Upper lobe of left lung (tissue), 6 donors: ENCODE measurements at regions not wholly inside any gene's neighbourhood (a gene's known extent, or its start where the extent isn't known, plus 50 kb on each side); places are given as distances from the start of the nearest gene placed in this dataset.

ENCODE experiments used
- ATAC-seq, 2 donors: fragments of 200-7000 bp; cut with Tn5 transposase; one replicate each; pipeline ENCODE4 v1.9.1; 2022; ENCODE audit warnings: mild to moderate bottlenecking in 2 of 2, moderate library complexity in 2 of 2; ENCODE audit not compliant: low FRiP score in 2 of 2
- DNase-seq, 2 donors: peaks; one replicate each; pipeline ENCODE4 v3.0.0-alpha.2; 2019 to 2020
- H3K27ac ChIP-seq, 4 donors: fragments of 200-600 bp; sonication (generic); one replicate each; pipeline ENCODE4 v1.5.1; 2016 to 2019
- H3K27me3 ChIP-seq, 4 donors: fragments of 200-600 bp; sonication (generic); one replicate each; pipeline ENCODE4 v1.5.1; 2017 to 2019
- H3K36me3 ChIP-seq, 4 donors: fragments of 200-600 bp; sonication (generic); one replicate each; pipeline ENCODE4 v1.5.1; 2016 to 2019
- H3K4me1 ChIP-seq, 4 donors: fragments of 200-600 bp; sonication (generic); one replicate each; pipeline ENCODE4 v1.5.1; 2018 to 2019
- H3K4me3 ChIP-seq, 4 donors: fragments of 200-600 bp; sonication (generic); one replicate each; pipeline ENCODE4 v1.5.1; 2017 to 2019; ENCODE audit warnings: mild to moderate bottlenecking in 2 of 4, moderate library complexity in 1 of 4
- H3K9me3 ChIP-seq, 4 donors: fragments of 200-600 bp; sonication (generic); one replicate each; pipeline ENCODE4 v1.5.1; 2018 to 2019
- EP300 ChIP-seq, 4 donors: sonication (generic); formaldehyde crosslinking; IDR thresholded peaks; one replicate each; pipeline ENCODE4 v1.5.1; 2017; ENCODE audit warnings: antibody characterized with exemption in 4 of 4, control low read depth in 2 of 4
- POLR2A ChIP-seq, 4 donors: fragments of 450-650 bp; IDR thresholded peaks; one replicate each; pipeline ENCODE4 v1.5.1; 2016 to 2017; ENCODE audit warnings: antibody characterized with exemption in 4 of 4, mild to moderate bottlenecking in 2 of 4
- POLR2AphosphoS5 ChIP-seq, 2 donors: sonication (generic); formaldehyde crosslinking; IDR thresholded peaks; one replicate each; pipeline ENCODE4 v1.5.1; 2017; ENCODE audit warnings: antibody characterized with exemption in 2 of 2
- WGBS, 2 donors: methylation state at CpG; one replicate each; pipeline ENCODE4 v1.1.5; 2017 to 2018; 5-methylcytosine and 5-hydroxymethylcytosine counted together
- TF ChIP-seq, protein P1 (sequence below), 6 experiments: fragments of 450-650 bp in 4 of 6; fragments of 200-600 bp in 2 of 6; sonication (generic) in 2 of 6; IDR thresholded peaks; one replicate each; pipeline ENCODE4 v1.5.1; 2016 to 2019; ENCODE audit warnings: antibody characterized with exemption in 6 of 6
- donor health status: DM: no; HTN: no; CAD: no; lungs with moderate emphysema.
- donor health status: DM: no; HTN: yes; CAD: no; lungs with severe emphysema.

DNA sequence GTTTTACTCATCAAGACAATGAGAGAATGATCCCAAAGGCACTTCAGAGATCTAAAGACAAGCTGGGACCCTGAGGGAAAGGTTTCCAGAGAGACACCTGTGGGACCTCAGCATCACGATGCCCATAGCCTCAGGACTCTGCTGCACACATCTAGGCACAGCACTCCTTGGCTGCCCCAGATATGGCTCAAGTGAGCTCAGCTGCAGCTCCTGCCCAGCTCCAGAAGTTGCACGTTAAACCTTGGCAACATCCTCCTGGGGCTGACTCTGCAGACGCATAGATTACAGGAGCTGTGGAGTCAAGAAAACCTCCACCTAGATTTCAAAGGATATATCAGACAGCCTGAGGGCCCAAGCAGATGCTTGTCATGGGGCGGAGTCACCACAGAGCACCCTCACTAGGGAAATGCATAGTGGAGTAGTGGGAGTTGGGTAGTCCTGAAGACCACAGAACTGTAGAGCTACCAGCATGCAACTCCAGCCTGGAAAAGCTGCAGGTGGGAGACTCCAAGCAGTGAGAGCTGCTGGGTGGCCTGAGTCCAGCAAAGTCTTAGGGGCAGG is 582.0 kb downstream of the CDH11 start:
- H3K36me3 ChIP-seq, result no peaks in the 10 kb centered on the region
- WGBS, 2 donors, result 89 to 91% methylated on average over 3 to 4 of the region's 4 CpGs
- H3K27ac ChIP-seq, result no peak overlapping the region
- no peak for ATAC-seq
- H3K27me3 ChIP-seq, result no peaks in the 10 kb centered on the region
- H3K9me3 ChIP-seq, result no peaks in the 10 kb centered on the region
- no peak for DNase-seq
- no peaks in the 10 kb centered on the region for H3K4me1 ChIP-seq
- TF ChIP-seq EP300 (IDR thresholded peaks at IDR 0.05), result no peak
- TF ChIP-seq, protein P1, sequence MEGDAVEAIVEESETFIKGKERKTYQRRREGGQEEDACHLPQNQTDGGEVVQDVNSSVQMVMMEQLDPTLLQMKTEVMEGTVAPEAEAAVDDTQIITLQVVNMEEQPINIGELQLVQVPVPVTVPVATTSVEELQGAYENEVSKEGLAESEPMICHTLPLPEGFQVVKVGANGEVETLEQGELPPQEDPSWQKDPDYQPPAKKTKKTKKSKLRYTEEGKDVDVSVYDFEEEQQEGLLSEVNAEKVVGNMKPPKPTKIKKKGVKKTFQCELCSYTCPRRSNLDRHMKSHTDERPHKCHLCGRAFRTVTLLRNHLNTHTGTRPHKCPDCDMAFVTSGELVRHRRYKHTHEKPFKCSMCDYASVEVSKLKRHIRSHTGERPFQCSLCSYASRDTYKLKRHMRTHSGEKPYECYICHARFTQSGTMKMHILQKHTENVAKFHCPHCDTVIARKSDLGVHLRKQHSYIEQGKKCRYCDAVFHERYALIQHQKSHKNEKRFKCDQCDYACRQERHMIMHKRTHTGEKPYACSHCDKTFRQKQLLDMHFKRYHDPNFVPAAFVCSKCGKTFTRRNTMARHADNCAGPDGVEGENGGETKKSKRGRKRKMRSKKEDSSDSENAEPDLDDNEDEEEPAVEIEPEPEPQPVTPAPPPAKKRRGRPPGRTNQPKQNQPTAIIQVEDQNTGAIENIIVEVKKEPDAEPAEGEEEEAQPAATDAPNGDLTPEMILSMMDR (IDR thresholded peaks at IDR 0.05), result no peak
- no peak for TF ChIP-seq POLR2A (IDR thresholded peaks at IDR 0.05)
- TF ChIP-seq POLR2AphosphoS5 (IDR thresholded peaks at IDR 0.05), result no peak
- H3K4me3 ChIP-seq, result no peak overlapping the region

DNA sequence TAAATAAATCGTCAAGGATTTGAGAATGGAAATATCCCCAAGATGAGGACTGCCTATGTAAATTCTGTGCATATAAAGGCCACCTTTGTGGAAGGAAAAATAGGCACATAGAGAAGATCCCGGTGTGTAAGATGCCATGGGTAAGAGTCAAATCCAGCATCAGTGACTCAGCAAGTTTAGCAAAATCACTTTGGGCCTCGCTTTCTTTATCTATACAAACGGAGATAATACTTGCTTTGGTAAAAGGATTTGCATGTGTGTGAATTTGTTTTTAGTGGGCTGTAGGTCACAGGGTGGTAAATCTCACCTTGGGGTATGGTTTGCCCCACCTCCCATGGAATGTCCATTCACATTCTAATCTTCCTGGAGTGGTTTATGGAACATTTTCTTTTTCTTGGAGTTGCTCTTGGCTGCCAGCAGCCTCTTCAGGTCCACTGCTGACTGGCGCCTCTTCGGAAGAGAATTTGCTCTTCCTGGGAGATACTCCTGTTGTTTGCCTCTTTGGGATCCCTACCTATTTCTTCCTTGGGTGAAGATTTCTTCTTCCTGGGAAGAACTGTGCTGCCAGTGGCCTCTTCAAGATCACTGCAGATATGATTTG is 587.6 kb downstream of the CDH11 start:
- no peaks in the 10 kb centered on the region for H3K4me1 ChIP-seq
- DNase-seq, result no peak
- no peaks in the 10 kb centered on the region for H3K36me3 ChIP-seq
- no peak overlapping the region for H3K4me3 ChIP-seq
- no peak for ATAC-seq
- WGBS, 2 donors, result 84 to 85% methylated on average over 6 of the region's 6 CpGs
- no peak for TF ChIP-seq EP300 (IDR thresholded peaks at IDR 0.05)
- no peak for TF ChIP-seq POLR2A (IDR thresholded peaks at IDR 0.05)
- no peak for TF ChIP-seq POLR2AphosphoS5 (IDR thresholded peaks at IDR 0.05)
- TF ChIP-seq, protein P1 (IDR thresholded peaks at IDR 0.05), result no peak
- no peaks in the 10 kb centered on the region for H3K9me3 ChIP-seq
- H3K27me3 ChIP-seq, result no peaks in the 10 kb centered on the region
- H3K27ac ChIP-seq, result no peak overlapping the region

DNA sequence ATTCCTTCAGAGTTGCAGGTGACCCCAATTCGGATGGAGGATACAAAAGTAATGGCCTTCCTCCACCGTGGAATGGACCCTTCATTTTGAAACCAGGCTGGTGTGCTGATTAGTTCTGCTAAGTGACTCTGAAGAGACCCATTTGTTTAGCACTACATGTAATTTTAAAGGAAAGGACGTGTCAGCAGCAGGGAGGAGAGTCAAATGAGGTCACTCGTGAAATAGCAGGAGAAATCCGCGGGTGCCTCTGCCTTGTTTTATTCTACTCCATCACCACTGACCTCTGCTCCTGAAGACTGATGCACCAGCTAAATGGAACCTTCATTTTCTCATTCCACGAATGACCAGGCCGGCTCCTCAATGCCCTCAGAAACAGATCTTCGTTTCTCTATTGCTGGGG is 589.2 kb downstream of the CDH11 start:
- H3K9me3 ChIP-seq, result no peaks in the 10 kb centered on the region
- ATAC-seq (no peak), DNase-seq (no peak)
- H3K27me3 ChIP-seq, result no peaks in the 10 kb centered on the region
- no peak overlapping the region for H3K4me3 ChIP-seq
- WGBS, 2 donors, result 74 to 76% methylated on average over 9 of the region's 9 CpGs
- no peaks in the 10 kb centered on the region for H3K36me3 ChIP-seq
- H3K27ac ChIP-seq, result no peak overlapping the region
- no peaks in the 10 kb centered on the region for H3K4me1 ChIP-seq
- no peak for TF ChIP-seq POLR2A (IDR thresholded peaks at IDR 0.05)
- TF ChIP-seq EP300 (IDR thresholded peaks at IDR 0.05), result no peak

DNA sequence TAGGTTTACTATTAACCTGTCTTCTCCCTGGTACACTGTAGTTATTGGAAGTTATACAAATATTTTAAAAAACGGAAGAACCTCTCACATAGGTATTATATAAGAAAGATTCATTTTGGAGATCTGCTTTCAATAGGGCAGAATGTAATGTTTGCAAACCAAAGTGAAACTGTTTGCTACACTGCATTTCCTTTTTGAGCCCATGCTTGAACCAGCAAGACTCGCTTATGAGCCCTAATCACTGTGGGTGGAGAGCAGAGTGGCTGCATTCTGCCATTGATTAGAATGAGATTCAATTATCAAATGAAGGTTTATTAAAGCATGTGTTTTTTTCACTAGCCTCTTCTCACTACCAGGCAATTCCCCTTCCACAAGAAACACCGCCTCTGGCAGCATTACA is 589.7 kb downstream of the CDH11 start:
- no peak overlapping the region for H3K27ac ChIP-seq
- H3K9me3 ChIP-seq, result no peaks in the 10 kb centered on the region
- DNase-seq, result no peak
- TF ChIP-seq EP300 (IDR thresholded peaks at IDR 0.05) (no peak), POLR2A (IDR thresholded peaks at IDR 0.05) (no peak), POLR2AphosphoS5 (IDR thresholded peaks at IDR 0.05) (no peak)
- TF ChIP-seq, protein P1 (IDR thresholded peaks at IDR 0.05), result no peak
- ATAC-seq, result no peak
- whole genome bisulfite sequencing, 2 donors, result 66 to 70% methylated on average over 3 of the region's 3 CpGs
- no peaks in the 10 kb centered on the region for H3K36me3 ChIP-seq
- no peak overlapping the region for H3K4me3 ChIP-seq
- H3K4me1 ChIP-seq, result no peaks in the 10 kb centered on the region
- H3K27me3 ChIP-seq, result no peaks in the 10 kb centered on the region

DNA sequence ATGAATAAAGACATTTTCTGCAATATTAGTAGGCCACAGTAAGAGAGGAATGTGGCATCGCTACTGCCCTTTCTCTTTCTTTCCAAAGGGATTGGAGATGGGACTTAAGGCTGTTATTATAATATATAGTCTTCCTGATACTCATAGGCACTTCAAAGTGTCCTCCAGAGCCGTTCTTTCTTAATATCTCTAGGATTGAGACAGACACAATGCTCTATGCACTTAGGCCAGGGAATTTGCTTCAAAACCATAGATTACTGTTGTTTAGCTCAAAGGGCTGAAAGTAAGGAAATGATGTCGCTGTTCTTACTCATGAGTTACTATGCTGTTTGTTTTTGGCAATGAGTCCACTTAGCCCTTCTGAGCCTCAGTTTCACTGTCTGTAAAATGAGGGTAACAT is 590.5 kb downstream of the CDH11 start:
- H3K9me3 ChIP-seq, result no peaks in the 10 kb centered on the region
- WGBS, 2 donors, result 73 to 77% methylated on average over 3 of the region's 3 CpGs
- no peak for DNase-seq
- no peaks in the 10 kb centered on the region for H3K27me3 ChIP-seq
- TF ChIP-seq POLR2A (IDR thresholded peaks at IDR 0.05) (no peak), EP300 (IDR thresholded peaks at IDR 0.05) (no peak), POLR2AphosphoS5 (IDR thresholded peaks at IDR 0.05) (no peak)
- TF ChIP-seq, protein P1 (IDR thresholded peaks at IDR 0.05), result no peak
- H3K4me1 ChIP-seq, result no peaks in the 10 kb centered on the region
- H3K4me3 ChIP-seq, result no peak overlapping the region
- ATAC-seq, result no peak
- no peaks in the 10 kb centered on the region for H3K36me3 ChIP-seq
- H3K27ac ChIP-seq, result no peak overlapping the region
